Stimulated activated CD8-positive, alpha-beta memory T cell treated with anti-CD3 and anti-CD28 coated beads, Interleukin-12 subunit alpha, Interleukin-12 subunit beta, amount 100 ng/mL, for 1 hour (primary cell): ENCODE measurements at regions not wholly inside any gene's neighbourhood (a gene's known extent, or its start where the extent isn't known, plus 50 kb on each side); places are given as distances from the start of the nearest gene placed in this dataset.

Experiments used
- DNase-seq: peaks from one replicate; pipeline ENCODE4 v3.0.0-alpha.2; 2020; ENCODE audit warnings: low read depth

DNA sequence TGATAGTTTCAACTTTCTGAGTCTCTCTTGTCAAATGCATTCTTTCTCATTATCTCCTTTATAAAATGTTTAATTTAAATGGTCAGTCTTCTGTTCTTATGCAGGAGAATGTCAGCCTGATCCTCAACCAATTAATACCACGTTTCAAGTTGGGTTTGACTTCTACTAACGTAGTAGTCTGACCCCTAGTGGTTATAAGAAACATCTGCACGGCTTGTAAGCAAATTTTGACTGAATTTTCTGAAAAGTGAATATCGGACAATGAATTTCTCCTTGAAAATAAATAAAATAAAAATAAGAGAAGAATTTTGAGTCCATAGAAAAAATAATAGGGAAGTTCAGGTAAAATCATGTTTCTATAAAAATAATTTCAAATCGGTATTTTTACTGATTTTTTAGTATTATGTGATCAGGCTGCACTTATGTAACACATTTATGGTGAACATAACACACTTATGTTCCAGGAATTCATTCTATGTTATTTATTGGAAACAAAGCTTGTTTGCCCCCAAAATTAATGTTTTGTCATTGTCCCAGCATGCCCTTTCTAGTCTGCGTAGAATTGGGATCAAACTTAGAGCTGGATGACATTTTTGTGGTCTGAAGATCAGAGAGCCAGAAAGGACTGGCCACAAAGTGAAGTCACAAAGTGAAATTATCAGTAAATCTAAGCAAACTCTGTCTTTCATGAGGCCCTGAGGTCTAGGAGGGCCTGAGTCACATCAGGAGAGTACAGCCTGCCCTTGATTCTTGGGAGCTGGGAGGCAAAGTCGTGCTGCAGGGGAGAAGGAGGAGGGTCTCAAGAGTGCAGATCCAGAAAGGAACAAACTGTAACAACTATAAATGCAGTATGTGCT, 101.2 kb upstream of the STXBP6 start:
- DNase-seq = no peak

DNA sequence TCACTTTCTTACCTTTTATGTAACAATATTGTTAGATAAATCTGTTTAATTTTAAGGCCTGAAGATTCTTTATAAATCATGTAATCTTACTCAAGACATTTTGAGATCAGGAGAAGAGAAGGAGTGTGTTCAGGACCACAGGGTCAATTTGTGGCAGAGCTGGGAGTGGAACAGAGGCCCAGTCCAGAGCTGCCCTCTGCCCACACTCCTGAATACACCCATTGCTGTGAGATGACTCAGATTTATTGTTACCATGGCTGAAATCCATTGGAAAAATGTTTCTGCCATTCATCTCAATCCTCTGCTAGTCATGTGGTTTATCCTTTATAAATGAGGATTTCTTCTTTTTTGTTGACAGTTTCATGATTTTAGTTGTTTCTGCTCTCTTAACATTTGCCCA, 100.5 kb upstream of the STXBP6 start:
- DNase-seq = no peak

DNA sequence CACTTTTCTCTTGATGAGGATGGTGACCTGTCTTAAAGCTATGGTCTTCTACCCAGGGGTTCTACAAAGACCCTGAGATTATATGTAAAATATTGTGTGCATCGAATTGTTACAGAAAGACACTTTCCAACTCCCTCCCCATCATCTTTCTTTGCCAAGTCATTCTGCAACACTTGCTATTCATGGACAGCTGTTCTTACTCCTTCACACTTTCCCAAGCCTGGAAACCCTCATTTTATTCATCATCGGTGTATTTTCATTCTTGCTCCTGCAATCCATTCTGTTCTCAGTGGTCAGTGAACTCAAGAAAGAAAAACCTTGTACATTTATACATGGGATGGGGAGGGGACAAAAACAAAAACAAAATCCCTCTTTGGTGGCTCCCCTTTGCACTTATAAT, 90.5 kb upstream of the STXBP6 start:
- DNase-seq = no peak

GRCh38 chr14:25136811-25137210, 86.9 kb upstream of the STXBP6 start:
- no peak for DNase-seq

DNA sequence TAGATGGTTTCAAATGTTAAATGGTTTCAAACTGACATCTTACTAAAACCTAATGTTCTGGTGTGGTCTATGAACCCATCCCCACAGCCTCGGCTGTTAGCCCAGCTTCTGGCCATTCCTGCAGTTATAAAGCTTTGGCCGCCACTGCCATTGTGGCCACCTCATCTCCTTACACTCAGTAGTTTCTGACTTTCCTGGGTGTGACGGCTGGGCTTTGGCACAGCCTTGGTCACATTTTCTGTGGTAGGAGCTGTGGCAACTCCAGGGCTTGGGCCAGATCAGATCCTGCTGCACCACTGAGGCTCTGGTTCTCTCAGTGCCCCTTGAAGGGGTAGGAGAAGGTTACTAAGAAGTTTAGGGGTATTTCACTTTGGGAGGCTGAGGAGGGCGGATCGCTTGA, 84.2 kb upstream of the STXBP6 start:
- no peak for DNase-seq

- peak; percentile 18 for DNase-seq
Measured at GRCh38 chr14:25132732-25133422, 82.9 kb upstream of the STXBP6 start.

- DNase-seq = no peak
Measured at GRCh38 chr14:25132094-25132493, 82.1 kb upstream of the STXBP6 start.

DNA sequence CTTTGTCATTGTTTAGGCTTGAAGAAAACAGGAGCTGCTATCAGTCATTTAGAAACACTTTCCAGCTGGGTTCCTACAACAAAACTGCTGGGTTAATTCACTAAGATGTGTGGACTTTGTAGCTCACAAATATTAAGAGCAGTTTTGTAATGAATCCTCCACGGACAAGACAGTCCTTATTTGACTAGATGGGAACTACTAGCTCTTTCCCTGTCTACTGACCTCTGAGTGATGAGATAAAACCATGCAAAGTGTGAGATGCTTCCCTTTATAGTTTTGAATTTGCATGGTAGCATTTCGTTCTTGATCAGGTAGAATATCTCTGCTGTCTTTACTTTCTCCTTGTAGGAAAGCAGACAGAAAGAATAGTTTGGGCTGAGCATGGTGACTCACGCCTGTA, 72.9 kb upstream of the STXBP6 start:
- no peak for DNase-seq

DNA sequence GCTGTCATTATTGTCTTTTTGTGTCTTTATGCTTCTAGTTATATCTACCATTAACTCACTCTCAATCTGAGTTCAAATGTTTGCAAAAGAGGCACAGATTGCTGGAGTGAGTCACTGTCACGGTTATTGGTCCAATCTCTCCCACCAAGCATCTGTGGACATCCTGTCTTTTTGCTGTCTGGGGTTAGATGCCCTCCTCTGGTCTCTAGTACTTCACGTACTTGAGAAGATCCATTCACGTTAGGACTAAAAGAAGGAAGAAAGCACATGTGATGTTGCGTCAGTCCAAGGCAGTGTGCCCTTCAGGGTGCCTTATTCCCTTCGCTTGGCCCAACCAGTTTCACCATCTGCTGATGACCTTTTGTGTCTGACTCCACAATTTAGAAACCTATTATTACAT, 72.3 kb upstream of the STXBP6 start:
- DNase-seq = no peak

- no peak for DNase-seq
Measured at GRCh38 chr14:25121337-25122129, 71.6 kb upstream of the STXBP6 start.

DNA sequence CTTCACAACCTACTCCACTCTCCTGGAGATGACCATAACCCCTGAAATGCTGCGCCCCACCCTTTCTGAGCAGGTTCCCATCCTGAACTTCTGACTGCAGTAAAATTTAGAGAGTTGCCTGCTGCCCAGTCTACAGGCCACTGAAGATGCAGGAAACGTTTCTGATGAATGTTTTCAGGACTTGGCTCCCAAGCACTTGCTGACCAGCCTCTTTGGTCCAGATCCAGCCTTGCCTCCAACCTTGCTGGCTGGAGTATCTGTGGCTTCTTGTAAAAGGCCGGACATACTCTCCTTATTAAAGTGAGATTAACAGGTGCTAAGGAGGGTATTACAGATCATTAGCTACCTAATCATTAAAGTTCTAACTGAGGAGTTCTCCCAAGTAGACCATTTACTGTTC, 70.3 kb upstream of the STXBP6 start:
- DNase-seq = no peak

DNA sequence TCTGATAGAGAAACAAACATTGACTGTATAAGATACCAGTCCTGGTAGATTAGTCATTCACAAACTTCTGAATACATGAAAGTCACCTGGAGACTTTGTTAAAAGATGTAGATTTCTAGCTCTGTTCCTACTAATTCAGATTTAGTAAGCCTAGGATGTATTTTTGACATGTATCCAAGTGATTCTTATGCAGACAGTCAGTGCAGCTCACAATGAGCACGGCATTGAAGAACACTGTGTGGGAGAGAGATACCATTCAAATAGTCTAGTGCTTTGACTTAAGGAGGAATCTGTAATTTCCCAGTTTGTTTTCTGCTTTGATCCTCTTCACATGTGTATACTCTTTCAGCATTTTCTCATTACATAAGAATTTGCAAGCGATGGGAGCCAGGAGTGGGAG, 68.7 kb upstream of the STXBP6 start:
- DNase-seq = no peak

GRCh38 chr14:25117342-25117741, 67.4 kb upstream of the STXBP6 start:
- DNase-seq = no peak

- no peak for DNase-seq
Measured at GRCh38 chr14:25116607-25117006, 66.7 kb upstream of the STXBP6 start.

GRCh38 chr14:25113394-25113793, 63.4 kb upstream of the STXBP6 start:
- DNase-seq = no peak

GRCh38 chr14:25111061-25111601, 61.2 kb upstream of the STXBP6 start:
- DNase-seq = no peak

GRCh38 chr14:25110106-25110505, 60.2 kb upstream of the STXBP6 start:
- no peak for DNase-seq

DNA sequence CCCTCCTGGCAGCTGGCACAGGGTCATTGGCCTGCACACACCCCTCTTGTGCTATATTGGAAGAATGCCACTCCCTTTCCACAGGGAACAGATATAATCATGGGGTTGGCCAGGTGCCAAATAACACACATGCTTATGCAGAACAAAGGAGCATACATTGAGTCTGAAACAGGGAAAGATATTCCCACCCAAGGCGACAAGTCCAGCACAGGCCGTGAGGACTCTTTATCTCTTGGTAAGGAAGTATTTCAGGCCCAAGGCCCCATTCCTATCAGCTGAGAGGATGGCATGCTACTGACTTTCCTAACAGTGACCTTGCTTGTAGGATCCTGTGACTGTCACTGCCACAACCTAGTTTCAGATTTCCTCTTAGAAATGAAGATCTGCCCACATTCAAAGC, 59.0 kb upstream of the STXBP6 start:
- DNase-seq = no peak

DNA sequence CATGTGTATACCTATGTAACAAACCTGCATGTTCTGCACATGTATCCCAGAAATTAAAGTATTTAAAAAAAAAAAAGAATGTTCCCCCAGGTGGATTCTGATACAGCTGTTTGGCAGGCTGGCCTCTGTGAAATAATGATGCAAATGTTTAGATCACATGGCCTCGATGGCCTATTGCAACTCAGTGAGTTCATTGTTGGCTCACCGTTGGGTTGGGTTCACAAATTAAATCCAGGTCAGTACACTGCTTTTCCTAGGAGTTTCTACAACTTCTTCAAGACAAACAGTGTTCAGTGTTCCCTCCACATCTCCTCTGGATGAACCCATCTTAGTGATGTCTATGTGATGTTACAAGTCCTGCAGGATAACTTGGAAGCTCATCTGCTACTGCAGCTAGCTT, 58.3 kb upstream of the STXBP6 start:
- no peak for DNase-seq

DNA sequence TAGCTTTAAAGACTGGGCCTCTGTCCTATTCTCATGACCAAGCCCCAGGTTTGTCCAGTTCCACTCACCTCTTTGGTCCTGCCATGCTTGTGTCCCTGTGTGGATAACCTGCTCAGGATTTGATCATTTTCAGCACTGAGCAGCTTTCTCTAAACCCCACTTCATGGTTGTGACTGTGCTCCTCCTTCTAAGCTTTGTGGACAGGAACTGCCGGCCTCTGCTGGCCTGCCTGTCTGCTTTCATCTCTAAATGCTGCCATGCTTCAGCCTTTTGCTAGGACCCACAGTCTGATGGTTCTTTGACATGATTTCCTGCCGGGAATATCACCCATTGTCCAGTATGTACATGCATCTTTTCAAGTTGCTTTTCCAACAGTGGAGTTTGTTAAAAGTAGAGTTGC, 53.9 kb upstream of the STXBP6 start:
- DNase-seq = no peak

- no peak for DNase-seq
Measured at GRCh38 chr14:25103271-25103670, 53.3 kb upstream of the STXBP6 start.

GRCh38 chr14:25102788-25103187, 52.8 kb upstream of the STXBP6 start:
- DNase-seq = no peak

- DNase-seq = no peak
Measured at GRCh38 chr14:25101276-25101675, 51.3 kb upstream of the STXBP6 start.
